HepG2 (cell line): ENCODE measurements at regions not wholly inside any gene's neighbourhood (a gene's known extent, or its start where the extent isn't known, plus 50 kb on each side); places are given as distances from the start of the nearest gene placed in this dataset.

Experiments
- ATAC-seq: fragments of 200-7000 bp; cut with Tn5 transposase; 3 replicates; pipeline ENCODE4 v1.9.1; 2020; ENCODE audit warnings: mild to moderate bottlenecking, moderate library complexity
- BruUV-seq: library from RNA; stranded (reverse); fragments of 400-500 nt; replicated peaks from 2 replicates; lab custom pipeline; 2021; lab: Mats Ljungman, UMichigan
- CTCF ChIA-PET: fragments of 300-600 bp; formaldehyde crosslinking; extraction: SDS; loops from one replicate; lab custom pipeline; 2021; ENCODE audit warnings: low total read pairs, inconsistent platforms, low intra/inter-chr PET ratio; lab: Yijun Ruan, JAX
- POLR2A ChIA-PET: fragments of 350-600 bp; sonication (Branson Sonifier 250); formaldehyde crosslinking; loops from one replicate; lab custom pipeline; 2020; ENCODE audit warnings: antibody characterized with exemption, inconsistent platforms; lab: Yijun Ruan, JAX
- DNase-seq: peaks from one replicate; pipeline ENCODE4 v3.0.0-alpha.2; 2015; ENCODE audit warnings: low spot score
- FAIRE-seq: peaks from 3 replicates; lab custom pipeline; 2011; peaks lifted over from hg19 to GRCh38; lab: Jason Lieb, UNC
- H2AFZ ChIP-seq: one replicate; pipeline ENCODE4 v1.6.1; 2011; ENCODE audit warnings: low read length, inconsistent platforms
- H3K27ac ChIP-seq: fragments of 300-600 bp; 3 replicates; pipeline ENCODE4 v1.8.0; 2011; ENCODE audit warnings: mixed run types, mild to moderate bottlenecking, mixed read lengths, low read length, inconsistent platforms; ENCODE audit not compliant: insufficient read depth; ENCODE audit errors: extremely low read length
- H3K27me3 ChIP-seq, 2 experiments: fragments of 200-600 bp in 1 of 2; 2 replicates in 1 of 2; 3 replicates in 1 of 2; pipeline versions ENCODE4 v1.6.0 to v1.8.0; 2011; ENCODE audit warnings: low read length in 2 of 2, mild to moderate bottlenecking in 2 of 2, moderate library complexity in 2 of 2, inconsistent platforms in 1 of 2; ENCODE audit not compliant: insufficient read depth in 2 of 2, control insufficient read depth in 1 of 2
- H3K36me3 ChIP-seq, 2 experiments: fragments of 200-600 bp in 1 of 2; replicated peaks in 1 of 2; 2 replicates in 1 of 2; 3 replicates in 1 of 2; pipeline versions ENCODE4 v1.5.1 to v1.8.0; 2011; ENCODE audit warnings: low read length in 2 of 2, inconsistent platforms in 1 of 2; ENCODE audit not compliant: insufficient read depth in 2 of 2, control insufficient read depth in 1 of 2
- H3K4me1 ChIP-seq: 2 replicates; pipeline ENCODE4 v1.5.1; 2012; ENCODE audit warnings: low read length, inconsistent platforms; ENCODE audit not compliant: insufficient read depth
- H3K4me2 ChIP-seq: 2 replicates; pipeline ENCODE4 v1.6.0; 2011; ENCODE audit warnings: low read depth, low read length, inconsistent platforms
- H3K4me3 ChIP-seq, 3 experiments: fragments of 200-600 bp in 1 of 3; sonication (generic), shearing (Covaris generic) in 1 of 3; replicated peaks in 1 of 3; 2 replicates each; pipeline ENCODE4 v1.5.1; 2011 to 2016; ENCODE audit warnings: low read length in 3 of 3, inconsistent platforms in 2 of 3, low read depth in 2 of 3, mild to moderate bottlenecking in 2 of 3, control low read depth in 1 of 3, mixed read lengths in 1 of 3; ENCODE audit not compliant: insufficient read depth in 1 of 3
- H3K79me2 ChIP-seq: one replicate; pipeline ENCODE4 v1.6.1; 2011; ENCODE audit warnings: low read length, inconsistent platforms; ENCODE audit not compliant: insufficient read depth
- H3K9ac ChIP-seq: 2 replicates; pipeline ENCODE4 v1.6.0; 2011; ENCODE audit warnings: mild to moderate bottlenecking, low read depth, low read length, inconsistent platforms; ENCODE audit not compliant: insufficient read depth
- H3K9me3 ChIP-seq: 2 replicates; pipeline ENCODE4 v1.5.1; 2012; ENCODE audit warnings: mild to moderate bottlenecking, low read length
- H4K20me1 ChIP-seq: 2 replicates; pipeline ENCODE4 v1.6.0; 2011; ENCODE audit warnings: inconsistent platforms, mild to moderate bottlenecking, low read length, moderate library complexity; ENCODE audit not compliant: insufficient read depth
- KLF9 ChIP-seq: IDR thresholded peaks from 2 replicates; pipeline ENCODE4 v1.6.1; 2016; ENCODE audit warnings: low read depth
- MIXL1 ChIP-seq: IDR thresholded peaks from 2 replicates; pipeline ENCODE4 v1.6.1; 2016
- NCOA5 ChIP-seq: sonication (generic); formaldehyde crosslinking; IDR thresholded peaks from 2 replicates; pipeline ENCODE4 v1.4.0; 2020; ENCODE audit warnings: missing genetic modification reagents
- RARA ChIP-seq: IDR thresholded peaks from 2 replicates; pipeline ENCODE4 v1.6.1; 2016; ENCODE audit warnings: missing genetic modification reagents, missing compliant biosample characterization
- SMC3 ChIP-seq: IDR thresholded peaks from 2 replicates; pipeline ENCODE4 v1.6.1; 2011; ENCODE audit warnings: low read length, improper control_type of control experiment
- SRSF4 ChIP-seq: fragments of 200-400 bp; formaldehyde crosslinking; IDR thresholded peaks from one replicate; pipeline ENCODE4 v1.6.1; 2018; ENCODE audit warnings: mild to moderate bottlenecking, low read depth, low read length, moderate library complexity; ENCODE audit not compliant: poor library complexity, severe bottlenecking
- ZNF577 ChIP-seq: sonication (generic); formaldehyde crosslinking; IDR thresholded peaks from 2 replicates; pipeline ENCODE4 v1.4.0; 2020; ENCODE audit warnings: mild to moderate bottlenecking, low read depth, missing genetic modification reagents, borderline replicate concordance
- ZNF891 ChIP-seq: sonication (generic); formaldehyde crosslinking; IDR thresholded peaks from 2 replicates; pipeline ENCODE4 v1.5.0; 2020; ENCODE audit warnings: mild to moderate bottlenecking, missing genetic modification reagents
- WGBS: methylation state at CpG from one replicate; pipeline ENCODE4 v1.1.6; 2017; ENCODE audit warnings: low lambda C conversion rate; 5-methylcytosine and 5-hydroxymethylcytosine counted together
- in situ Hi-C: cut with HindIII; loops from 2 replicates; pipeline ENCODE4 v1.10.0; 2017; ENCODE audit warnings: low pct_unique_long_range_greater_than_20kb; ENCODE audit not compliant: extremely low pct_ligation_motif_present
- intact Hi-C: fragments of 100-400 bp; cut with micrococcal nuclease; formaldehyde crosslinking; loops from one replicate; pipeline ENCODE4 v1.10.0; 2022; ENCODE audit not compliant: unreplicated experiment
- TF ChIP-seq, protein P1 (sequence below): sonication (generic); formaldehyde crosslinking; IDR thresholded peaks from 2 replicates; pipeline ENCODE4 v1.9.0; 2021; ENCODE audit warnings: missing genetic modification reagents, borderline replicate concordance
- TF ChIP-seq, protein P2 (sequence below): sonication (generic); IDR thresholded peaks from 2 replicates; pipeline ENCODE4 v1.6.1; 2016; ENCODE audit warnings: low read depth, borderline replicate concordance

- in situ Hi-C loops (no loop called here), intact Hi-C loops (no loop called here)
- no peak overlapping the region for H3K4me3 ChIP-seq
- no peak overlapping the region for H3K9ac ChIP-seq
- no peaks in the 10 kb centered on the region for H3K9me3 ChIP-seq
- FAIRE-seq = no peak
- WGBS = 22% methylated on average over 4 of the region's 4 CpGs
- no peak overlapping the region for H3K27ac ChIP-seq
- no peaks in the 10 kb centered on the region for H3K4me1 ChIP-seq
- H2AFZ ChIP-seq = no peak overlapping the region
- POLR2A ChIA-PET = no interaction called here
- H3K79me2 ChIP-seq = no peaks in the 10 kb centered on the region
- CTCF ChIA-PET = no interaction called here
- no peaks in the 10 kb centered on the region for H4K20me1 ChIP-seq
- TF ChIP-seq MIXL1 (CRISPR knock-in tag) (no peak), RARA (CRISPR knock-in tag) (no peak), KLF9 (CRISPR knock-in tag) (no peak), SMC3 (no peak), ZNF577 (CRISPR knock-in tag) (no peak), ZNF891 (CRISPR knock-in tag) (no peak), SRSF4 (no peak), NCOA5 (CRISPR knock-in tag) (no peak)
- TF ChIP-seq, protein P1, sequence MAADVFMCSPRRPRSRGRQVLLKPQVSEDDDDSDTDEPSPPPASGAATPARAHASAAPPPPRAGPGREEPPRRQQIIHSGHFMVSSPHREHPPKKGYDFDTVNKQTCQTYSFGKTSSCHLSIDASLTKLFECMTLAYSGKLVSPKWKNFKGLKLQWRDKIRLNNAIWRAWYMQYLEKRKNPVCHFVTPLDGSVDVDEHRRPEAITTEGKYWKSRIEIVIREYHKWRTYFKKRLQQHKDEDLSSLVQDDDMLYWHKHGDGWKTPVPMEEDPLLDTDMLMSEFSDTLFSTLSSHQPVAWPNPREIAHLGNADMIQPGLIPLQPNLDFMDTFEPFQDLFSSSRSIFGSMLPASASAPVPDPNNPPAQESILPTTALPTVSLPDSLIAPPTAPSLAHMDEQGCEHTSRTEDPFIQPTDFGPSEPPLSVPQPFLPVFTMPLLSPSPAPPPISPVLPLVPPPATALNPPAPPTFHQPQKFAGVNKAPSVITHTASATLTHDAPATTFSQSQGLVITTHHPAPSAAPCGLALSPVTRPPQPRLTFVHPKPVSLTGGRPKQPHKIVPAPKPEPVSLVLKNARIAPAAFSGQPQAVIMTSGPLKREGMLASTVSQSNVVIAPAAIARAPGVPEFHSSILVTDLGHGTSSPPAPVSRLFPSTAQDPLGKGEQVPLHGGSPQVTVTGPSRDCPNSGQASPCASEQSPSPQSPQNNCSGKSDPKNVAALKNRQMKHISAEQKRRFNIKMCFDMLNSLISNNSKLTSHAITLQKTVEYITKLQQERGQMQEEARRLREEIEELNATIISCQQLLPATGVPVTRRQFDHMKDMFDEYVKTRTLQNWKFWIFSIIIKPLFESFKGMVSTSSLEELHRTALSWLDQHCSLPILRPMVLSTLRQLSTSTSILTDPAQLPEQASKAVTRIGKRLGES (CRISPR knock-in tag) = no peak
- TF ChIP-seq, protein P2, sequence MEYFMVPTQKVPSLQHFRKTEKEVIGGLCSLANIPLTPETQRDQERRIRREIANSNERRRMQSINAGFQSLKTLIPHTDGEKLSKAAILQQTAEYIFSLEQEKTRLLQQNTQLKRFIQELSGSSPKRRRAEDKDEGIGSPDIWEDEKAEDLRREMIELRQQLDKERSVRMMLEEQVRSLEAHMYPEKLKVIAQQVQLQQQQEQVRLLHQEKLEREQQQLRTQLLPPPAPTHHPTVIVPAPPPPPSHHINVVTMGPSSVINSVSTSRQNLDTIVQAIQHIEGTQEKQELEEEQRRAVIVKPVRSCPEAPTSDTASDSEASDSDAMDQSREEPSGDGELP = no peak
- H3K27me3 ChIP-seq = no peaks in the 10 kb centered on the region; a peak in 1 of 5 replicates
- ATAC-seq = no peak
- no peaks in the 10 kb centered on the region for H3K36me3 ChIP-seq
- no peak for DNase-seq
- BruUV-seq = no TSS peak
- H3K4me2 ChIP-seq = no peak overlapping the region
Measured at GRCh38 chr11:35079611-35080010, 59.4 kb upstream of the CD44 start.
